ENCODE measurements at regions not wholly inside any gene's neighbourhood (a gene's known extent, or its start where the extent isn't known, plus 50 kb on each side); places are given as distances from the start of the nearest gene placed in this dataset.

- H3K36me3 ChIP-seq = no peaks in the 10 kb centered on the region
- intact Hi-C loops (cut with DNase I; ENCODE audit: low total_unique reads) (no loop called here), in situ Hi-C loops (cut with MboI; ENCODE audit: low pct_ligation_motif_present in 1 of 4, low pct_unique_long_range_greater_than_20kb in 1 of 4, low sequenced_read_pairs in 3 of 4) (no loop called here)
- H3K27ac ChIP-seq = no peak overlapping the region
- TF ChIP-seq, protein P1, sequence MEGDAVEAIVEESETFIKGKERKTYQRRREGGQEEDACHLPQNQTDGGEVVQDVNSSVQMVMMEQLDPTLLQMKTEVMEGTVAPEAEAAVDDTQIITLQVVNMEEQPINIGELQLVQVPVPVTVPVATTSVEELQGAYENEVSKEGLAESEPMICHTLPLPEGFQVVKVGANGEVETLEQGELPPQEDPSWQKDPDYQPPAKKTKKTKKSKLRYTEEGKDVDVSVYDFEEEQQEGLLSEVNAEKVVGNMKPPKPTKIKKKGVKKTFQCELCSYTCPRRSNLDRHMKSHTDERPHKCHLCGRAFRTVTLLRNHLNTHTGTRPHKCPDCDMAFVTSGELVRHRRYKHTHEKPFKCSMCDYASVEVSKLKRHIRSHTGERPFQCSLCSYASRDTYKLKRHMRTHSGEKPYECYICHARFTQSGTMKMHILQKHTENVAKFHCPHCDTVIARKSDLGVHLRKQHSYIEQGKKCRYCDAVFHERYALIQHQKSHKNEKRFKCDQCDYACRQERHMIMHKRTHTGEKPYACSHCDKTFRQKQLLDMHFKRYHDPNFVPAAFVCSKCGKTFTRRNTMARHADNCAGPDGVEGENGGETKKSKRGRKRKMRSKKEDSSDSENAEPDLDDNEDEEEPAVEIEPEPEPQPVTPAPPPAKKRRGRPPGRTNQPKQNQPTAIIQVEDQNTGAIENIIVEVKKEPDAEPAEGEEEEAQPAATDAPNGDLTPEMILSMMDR (IDR thresholded peaks at IDR 0.05) = no peak
- no peak for TF ChIP-seq EP300 (IDR thresholded peaks at IDR 0.05; ENCODE audit: low read depth)
- TF ChIP-seq POLR2A (IDR thresholded peaks at IDR 0.05) = no peak
- TF ChIP-seq POLR2AphosphoS5 (IDR thresholded peaks at IDR 0.05) = no peak
- peaks cover 0 to 7% of the 10 kb centered on the region in 2 donors for H3K9me3 ChIP-seq
- no peak overlapping the region for H3K4me3 ChIP-seq
- H3K27me3 ChIP-seq = peaks cover 30% of the 10 kb centered on the region
- no peak for DNase-seq
- no peaks in the 10 kb centered on the region for H3K4me1 ChIP-seq
- WGBS, 2 donors (ENCODE audit: low coverage in 1 of 2) = 64% methylated on average over 22 of the region's 29 CpGs; no CpG with 5 or more reads in 1 of the 2 donors
Measured at GRCh38 chr7:1340461-1341360, 108.0 kb downstream of the UNCX start.

- Histone ChIP-seq H3K4me3 (no peak overlapping the region), H3K9me3 (peaks cover 0 to 7% of the 10 kb centered on the region in 2 donors), H3K36me3 (no peaks in the 10 kb centered on the region), H3K4me1 (no peaks in the 10 kb centered on the region), H3K27me3 (peaks cover 35% of the 10 kb centered on the region), H3K27ac (no peak overlapping the region)
- no peak for DNase-seq
- no peak for TF ChIP-seq EP300 (IDR thresholded peaks at IDR 0.05; ENCODE audit: low read depth)
- no peak for TF ChIP-seq POLR2A (IDR thresholded peaks at IDR 0.05)
- TF ChIP-seq POLR2AphosphoS5 (IDR thresholded peaks at IDR 0.05) = no peak
- TF ChIP-seq, protein P1 (IDR thresholded peaks at IDR 0.05) = no peak
- intact Hi-C loops (cut with DNase I; ENCODE audit: low total_unique reads) (no loop called here), in situ Hi-C loops (cut with MboI; ENCODE audit: low pct_ligation_motif_present in 1 of 4, low pct_unique_long_range_greater_than_20kb in 1 of 4, low sequenced_read_pairs in 3 of 4) (no loop called here)
- WGBS, 2 donors (ENCODE audit: low coverage in 1 of 2) = 50 to 73% methylated on average over 2 to 20 of the region's 20 CpGs
Measured at GRCh38 chr7:1341361-1342089, 108.9 kb downstream of the UNCX start.

DNA sequence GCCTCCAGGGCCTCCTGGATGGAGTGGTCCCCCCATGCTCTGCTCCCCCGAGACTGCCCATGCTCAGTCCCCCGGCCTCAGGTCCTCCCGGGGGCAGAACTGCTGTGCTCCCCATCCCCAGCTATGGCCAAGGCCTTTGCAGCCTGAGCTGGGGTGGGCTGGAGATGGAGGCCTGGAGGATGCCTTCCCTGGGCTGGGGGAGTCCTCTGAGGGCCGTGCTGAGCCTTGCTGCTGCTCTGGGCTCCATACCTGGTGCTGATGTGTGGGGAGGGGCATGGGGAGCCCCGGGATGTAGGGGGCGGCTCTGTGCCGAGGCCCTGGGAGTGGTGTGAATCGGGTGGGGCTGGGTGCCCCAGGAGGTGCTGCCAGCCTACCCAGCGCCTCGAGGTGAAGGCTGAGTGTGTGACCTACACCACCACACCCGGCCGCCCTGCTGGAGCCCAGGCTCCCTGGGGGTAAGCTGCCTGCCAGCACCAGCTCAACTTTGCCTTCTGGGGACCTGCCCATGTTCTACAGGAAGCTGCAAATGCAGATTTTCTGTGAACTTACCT lies 109.5 kb downstream of the UNCX start:
- in situ Hi-C loops (cut with MboI; ENCODE audit: low pct_ligation_motif_present in 1 of 4, low pct_unique_long_range_greater_than_20kb in 1 of 4, low sequenced_read_pairs in 3 of 4) (no loop called here), intact Hi-C loops (cut with DNase I; ENCODE audit: low total_unique reads) (no loop called here)
- Histone ChIP-seq H3K27ac (no peak overlapping the region), H3K4me1 (no peaks in the 10 kb centered on the region), H3K9me3 (peaks cover 0 to 1% of the 10 kb centered on the region in 2 donors), H3K4me3 (no peak overlapping the region), H3K36me3 (no peaks in the 10 kb centered on the region), H3K27me3 (peaks cover 39% of the 10 kb centered on the region)
- TF ChIP-seq POLR2AphosphoS5 (IDR thresholded peaks at IDR 0.05) (no peak), POLR2A (IDR thresholded peaks at IDR 0.05) (no peak), EP300 (IDR thresholded peaks at IDR 0.05; ENCODE audit: low read depth) (no peak)
- TF ChIP-seq, protein P1 (IDR thresholded peaks at IDR 0.05) = no peak
- DNase-seq = no peak
- 77% methylated on average over 11 of the region's 12 CpGs; no CpG with 5 or more reads in 1 of the 2 donors for WGBS, 2 donors (ENCODE audit: low coverage in 1 of 2)

- DNase-seq = no peak
- Histone ChIP-seq H3K9me3 (no peaks in the 10 kb centered on the region), H3K27ac (no peak overlapping the region), H3K36me3 (no peaks in the 10 kb centered on the region), H3K4me1 (no peaks in the 10 kb centered on the region), H3K4me3 (no peak overlapping the region), H3K27me3 (peaks cover 34% of the 10 kb centered on the region)
- TF ChIP-seq, protein P1 (IDR thresholded peaks at IDR 0.05) = no peak
- TF ChIP-seq POLR2A (IDR thresholded peaks at IDR 0.05) (no peak), EP300 (IDR thresholded peaks at IDR 0.05; ENCODE audit: low read depth) (no peak), POLR2AphosphoS5 (IDR thresholded peaks at IDR 0.05) (no peak)
- intact Hi-C loops (cut with DNase I; ENCODE audit: low total_unique reads) = no loop called here
- in situ Hi-C loops (cut with MboI; ENCODE audit: low pct_ligation_motif_present in 1 of 4, low pct_unique_long_range_greater_than_20kb in 1 of 4, low sequenced_read_pairs in 3 of 4) = no loop called here
- 66% methylated on average over 8 of the region's 10 CpGs; no CpG with 5 or more reads in 1 of the 2 donors for WGBS, 2 donors (ENCODE audit: low coverage in 1 of 2)
Measured at GRCh38 chr7:1343551-1343950, 110.9 kb downstream of the UNCX start.
